ENCODE measurements at regions not wholly inside any gene's neighbourhood (a gene's known extent, or its start where the extent isn't known, plus 50 kb on each side); places are given as distances from the start of the nearest gene placed in this dataset.
"Not testable (repeated sequence)": the region's sequence is repeated elsewhere in the genome, so short reads cannot be mapped to it uniquely, and the experiment has no call there.

- no peak for DNase-seq
These were observed 87.7 kb downstream of the DCK start for GRCh38 chr4:71081192-71081591.

GRCh38 chr4:71093745-71094144, 100.3 kb downstream of the DCK start:
- DNase-seq, result no peak

GRCh38 chr4:71094201-71094600, 100.8 kb downstream of the DCK start:
- no peak for DNase-seq

GRCh38 chr4:71095141-71095540, 101.7 kb downstream of the DCK start:
- no peak for DNase-seq

GRCh38 chr4:71095545-71095944, 102.1 kb downstream of the DCK start:
- DNase-seq, result no peak

GRCh38 chr4:71107726-71108125, 114.3 kb downstream of the DCK start:
- DNase-seq, result no peak

GRCh38 chr4:71110499-71110898, 117.0 kb downstream of the DCK start:
- DNase-seq, result no peak

GRCh38 chr4:71111133-71111532, 117.7 kb downstream of the DCK start:
- DNase-seq, result not testable (repeated sequence)

GRCh38 chr4:71113294-71113693, 119.8 kb downstream of the DCK start:
- DNase-seq, result no peak

GRCh38 chr4:71120831-71121524, 127.5 kb downstream of the DCK start:
- DNase-seq, result no peak

GRCh38 chr4:71123951-71124350, 130.5 kb downstream of the DCK start:
- no peak for DNase-seq

GRCh38 chr4:71125137-71125536, 131.7 kb downstream of the DCK start:
- no peak for DNase-seq

- no peak for DNase-seq
These were observed 133.3 kb downstream of the DCK start for GRCh38 chr4:71126719-71127118.

- no peak for DNase-seq
These were observed 137.6 kb downstream of the DCK start for GRCh38 chr4:71130827-71131603.

GRCh38 chr4:71132486-71132885, 139.0 kb downstream of the DCK start:
- no peak for DNase-seq

- DNase-seq, result no peak
These were observed 140.0 kb downstream of the DCK start for GRCh38 chr4:71133491-71133890.

GRCh38 chr4:71136071-71136470, 142.6 kb downstream of the DCK start:
- no peak for DNase-seq

GRCh38 chr4:71138007-71138615, 144.7 kb downstream of the DCK start:
- DNase-seq, result no peak

GRCh38 chr4:71140563-71140962, 147.1 kb downstream of the DCK start:
- DNase-seq, result no peak

GRCh38 chr4:71141125-71141524, 147.7 kb downstream of the DCK start:
- no peak for DNase-seq

GRCh38 chr4:71147261-71147660, 153.8 kb downstream of the DCK start:
- DNase-seq, result no peak

- DNase-seq, result no peak
These were observed 155.1 kb downstream of the DCK start for GRCh38 chr4:71148545-71148944.

- DNase-seq, result no peak
These were observed 157.6 kb downstream of the DCK start for GRCh38 chr4:71151054-71151453.

- DNase-seq, result no peak
These were observed 163.2 kb downstream of the DCK start for GRCh38 chr4:71156616-71157015.

Data from activated T-cell treated with anti-CD3 and anti-CD28 coated beads, Interleukin-2, amount 50 U/mL, for 48 hours (primary cell).